GM23338 (cell line): ENCODE measurements at regions not wholly inside any gene's neighbourhood (a gene's known extent, or its start where the extent isn't known, plus 50 kb on each side); places are given as distances from the start of the nearest gene placed in this dataset.
A peak's percentile ranks its signal among the peaks of the same experiment; 100 is the strongest.

Source experiments
- ATAC-seq: fragments of 200-7000 bp; cut with Tn5 transposase; 3 replicates; pipeline ENCODE4 v1.9.1; 2020
- DNase-seq: peaks from one replicate; pipeline ENCODE4 v3.0.0-alpha.2; 2015; ENCODE audit warnings: low spot score
- H2AFZ ChIP-seq: fragments of 200-600 bp; sonication (generic); 2 replicates; pipeline ENCODE4 v1.8.0; 2016; ENCODE audit warnings: antibody characterized with exemption, mild to moderate bottlenecking, moderate library complexity
- H3F3A ChIP-seq: fragments of 200-600 bp; sonication (generic); replicated peaks from 2 replicates; pipeline ENCODE4 v1.8.0; 2017; ENCODE audit warnings: antibody characterized with exemption, mixed run types, low read depth
- H3K27ac ChIP-seq: fragments of 200-600 bp; sonication (generic); 2 replicates; pipeline ENCODE4 v1.6.1; 2016; ENCODE audit warnings: low read depth
- H3K27me3 ChIP-seq: fragments of 200-600 bp; sonication (generic); 2 replicates; pipeline ENCODE4 v1.8.0; 2016; ENCODE audit warnings: mild to moderate bottlenecking, mixed run types, moderate library complexity; ENCODE audit not compliant: insufficient read depth
- H3K36me3 ChIP-seq: fragments of 200-600 bp; sonication (generic); 2 replicates; pipeline ENCODE4 v1.8.0; 2016; ENCODE audit warnings: mild to moderate bottlenecking; ENCODE audit not compliant: insufficient read depth
- H3K4me1 ChIP-seq: fragments of 200-600 bp; sonication (generic); 2 replicates; pipeline ENCODE4 v1.8.0; 2016; ENCODE audit warnings: mild to moderate bottlenecking, moderate library complexity; ENCODE audit not compliant: insufficient read depth
- H3K4me2 ChIP-seq: fragments of 200-600 bp; sonication (generic); 2 replicates; pipeline ENCODE4 v1.7.1; 2017; ENCODE audit warnings: mixed run types
- H3K4me3 ChIP-seq: fragments of 200-600 bp; sonication (generic); 2 replicates; pipeline ENCODE4 v1.6.1; 2016; ENCODE audit warnings: mixed run types
- H3K79me2 ChIP-seq: fragments of 200-600 bp; sonication (generic); replicated peaks from 2 replicates; pipeline ENCODE4 v1.8.0; 2017; ENCODE audit warnings: mild to moderate bottlenecking; ENCODE audit not compliant: insufficient read depth
- H3K9me2 ChIP-seq: fragments of 200-600 bp; sonication (generic); 2 replicates; pipeline ENCODE4 v1.8.0; 2017; ENCODE audit not compliant: insufficient read depth
- H4K20me1 ChIP-seq: fragments of 200-600 bp; sonication (generic); replicated peaks from 2 replicates; pipeline ENCODE4 v1.8.0; 2017; ENCODE audit warnings: mild to moderate bottlenecking; ENCODE audit not compliant: insufficient read depth
- H3K27ac Mint-ChIP-seq: 2 replicates; pipeline ENCODE4 v1.8.0; 2020; ENCODE audit warnings: inconsistent platforms, mild to moderate bottlenecking, moderate library complexity, mixed read lengths
- H3K27me3 Mint-ChIP-seq: 3 replicates; pipeline ENCODE4 v1.8.0; 2022; ENCODE audit warnings: low read depth, mild to moderate bottlenecking, moderate library complexity, mixed read lengths, inconsistent platforms; ENCODE audit not compliant: insufficient read depth, poor library complexity
- H3K36me3 Mint-ChIP-seq: 3 replicates; pipeline ENCODE4 v1.8.0; 2021; ENCODE audit warnings: low read depth, mild to moderate bottlenecking, inconsistent platforms, moderate library complexity, mixed read lengths
- H3K4me1 Mint-ChIP-seq: 3 replicates; pipeline ENCODE4 v1.8.0; 2020; ENCODE audit warnings: mild to moderate bottlenecking, inconsistent platforms, mixed read lengths
- H3K4me3 Mint-ChIP-seq: 3 replicates; pipeline ENCODE4 v1.8.0; 2021; ENCODE audit warnings: moderate library complexity, mild to moderate bottlenecking, inconsistent platforms, mixed read lengths
- H3K9me3 Mint-ChIP-seq: 3 replicates; pipeline ENCODE4 v1.8.0; 2020; ENCODE audit warnings: moderate library complexity, mild to moderate bottlenecking, inconsistent platforms, mixed read lengths
- CREB1 ChIP-seq: fragments of 250-450 bp; sonication (Bioruptor Pico); IDR thresholded peaks from 2 replicates; pipeline ENCODE4 v1.5.0; 2020; ENCODE audit warnings: low read depth, mild to moderate bottlenecking, moderate library complexity
- CTCF ChIP-seq, 2 experiments: fragments of 200-600 bp in 1 of 2; sonication (generic) in 1 of 2; conservative IDR thresholded peaks; 2 replicates each; pipeline versions ENCODE4 v1.5.1 to v1.6.1; 2016 to 2017; ENCODE audit warnings: antibody characterized with exemption in 2 of 2, low read depth in 2 of 2, mild to moderate bottlenecking in 2 of 2, moderate library complexity in 1 of 2
- ETS1 ChIP-seq: IDR thresholded peaks from 2 replicates; pipeline ENCODE4 v1.6.1; 2016; ENCODE audit warnings: antibody characterized with exemption
- EZH2 ChIP-seq: fragments of 200-600 bp; sonication (generic); IDR thresholded peaks from one replicate; pipeline ENCODE4 v1.8.0; 2017; ENCODE audit warnings: antibody characterized with exemption, mild to moderate bottlenecking, low read depth; ENCODE audit not compliant: unreplicated experiment
- EZH2phosphoT487 ChIP-seq: fragments of 200-600 bp; sonication (generic); IDR thresholded peaks from one replicate; pipeline ENCODE4 v1.8.1; 2018; ENCODE audit warnings: antibody characterized with exemption; ENCODE audit not compliant: unreplicated experiment
- JUNB ChIP-seq: IDR thresholded peaks from one replicate; pipeline ENCODE4 v1.6.1; 2016; ENCODE audit warnings: antibody characterized with exemption; ENCODE audit not compliant: unreplicated experiment
- NANOG ChIP-seq: IDR thresholded peaks from 2 replicates; pipeline ENCODE4 v1.6.1; 2016; ENCODE audit warnings: antibody characterized with exemption, borderline replicate concordance
- REST ChIP-seq: IDR thresholded peaks from one replicate; pipeline ENCODE4 v1.6.1; 2018; ENCODE audit warnings: antibody characterized with exemption; ENCODE audit not compliant: unreplicated experiment
- STAT1 ChIP-seq: IDR thresholded peaks from one replicate; pipeline ENCODE4 v1.6.1; 2016; ENCODE audit warnings: antibody characterized with exemption; ENCODE audit not compliant: unreplicated experiment
- ZNF331 ChIP-seq: fragments of 250-450 bp; sonication (Bioruptor Pico); IDR thresholded peaks from 2 replicates; pipeline ENCODE4 v1.5.0; 2020; ENCODE audit warnings: low read depth, mild to moderate bottlenecking, moderate library complexity
- ZNF462 ChIP-seq: fragments of 250-450 bp; sonication (Bioruptor Pico); IDR thresholded peaks from 2 replicates; pipeline ENCODE4 v1.5.0; 2020; ENCODE audit warnings: mild to moderate bottlenecking, moderate library complexity

GRCh38 chr11:122322329-122322728 lies 206.3 kb upstream of the BLID start (continued):
- TF ChIP-seq ZNF462 (no peak), JUNB (no peak), ZNF331 (CRISPR knock-in tag) (no peak), EZH2 (no peak), CTCF (conservative IDR thresholded peaks at IDR 0.05; ENCODE audit: low read depth in 2 of 2) (no peak)

GRCh38 chr11:122320671-122321070 lies 204.7 kb upstream of the BLID start:
- Mint-ChIP-seq H3K27me3 (no peaks in the 10 kb centered on the region), H3K4me1 (peaks cover 31% of the 10 kb centered on the region), H3K36me3 (no peaks in the 10 kb centered on the region), H3K9me3 (no peaks in the 10 kb centered on the region), H3K27ac (no peak overlapping the region), H3K4me3 (no peak overlapping the region)
- Histone ChIP-seq H4K20me1 (no peaks in the 10 kb centered on the region), H3K4me1 (peaks cover 21% of the 10 kb centered on the region), H3K4me2 (peak overlapping the region; percentile 64), H3K27ac (no peak overlapping the region), H3F3A (no peaks in the 10 kb centered on the region), H3K36me3 (no peaks in the 10 kb centered on the region), H3K4me3 (no peak overlapping the region), H3K9me2 (no peaks in the 10 kb centered on the region), H3K79me2 (no peaks in the 10 kb centered on the region), H3K27me3 (no peaks in the 10 kb centered on the region), H2AFZ (no peak overlapping the region)
- DNase-seq (no peak), ATAC-seq (no peak)
- no peak for TF ChIP-seq JUNB
- no peak for TF ChIP-seq ZNF331 (CRISPR knock-in tag)
- TF ChIP-seq REST, result no peak
- no peak for TF ChIP-seq CREB1 (CRISPR knock-in tag)
- no peak for TF ChIP-seq ETS1
- TF ChIP-seq NANOG, result no peak
- TF ChIP-seq STAT1, result no peak
- no peak for TF ChIP-seq EZH2phosphoT487
